ENCODE measurements at regions not wholly inside any gene's neighbourhood (a gene's known extent, or its start where the extent isn't known, plus 50 kb on each side); places are given as distances from the start of the nearest gene placed in this dataset.
A peak's percentile ranks its signal among the peaks of the same experiment; 100 is the strongest.

- Histone ChIP-seq H3K27me3 (ENCODE audit: low read length) (no peaks in the 10 kb centered on the region), H3K9me3 (ENCODE audit: low read length) (no peaks in the 10 kb centered on the region), H2AFZ (ENCODE audit: low read length) (no peak overlapping the region), H3K4me3 (ENCODE audit: low read length) (no peak overlapping the region), H4K20me1 (ENCODE audit: low read length) (no peaks in the 10 kb centered on the region), H3K9me2 (replicated peaks; ENCODE audit: low read length) (no peaks in the 10 kb centered on the region), H3F3A (ENCODE audit: low read length, unreplicated experiment) (no peaks in the 10 kb centered on the region), H3K9ac (ENCODE audit: low read length) (no peak overlapping the region), H3K27ac (ENCODE audit: low read length) (no peak overlapping the region), H3K36me3 (ENCODE audit: low read depth, low read length) (no peaks in the 10 kb centered on the region), H3K4me2 (ENCODE audit: low read length) (no peak overlapping the region), H3K79me2 (ENCODE audit: low read length) (no peaks in the 10 kb centered on the region), H3K4me1 (ENCODE audit: insufficient read depth, low read length) (no peaks in the 10 kb centered on the region)
- no peak for TF ChIP-seq EZH2phosphoT487 (IDR thresholded peaks at IDR 0.05; ENCODE audit: borderline replicate concordance, low read length)
- TF ChIP-seq, protein P1, sequence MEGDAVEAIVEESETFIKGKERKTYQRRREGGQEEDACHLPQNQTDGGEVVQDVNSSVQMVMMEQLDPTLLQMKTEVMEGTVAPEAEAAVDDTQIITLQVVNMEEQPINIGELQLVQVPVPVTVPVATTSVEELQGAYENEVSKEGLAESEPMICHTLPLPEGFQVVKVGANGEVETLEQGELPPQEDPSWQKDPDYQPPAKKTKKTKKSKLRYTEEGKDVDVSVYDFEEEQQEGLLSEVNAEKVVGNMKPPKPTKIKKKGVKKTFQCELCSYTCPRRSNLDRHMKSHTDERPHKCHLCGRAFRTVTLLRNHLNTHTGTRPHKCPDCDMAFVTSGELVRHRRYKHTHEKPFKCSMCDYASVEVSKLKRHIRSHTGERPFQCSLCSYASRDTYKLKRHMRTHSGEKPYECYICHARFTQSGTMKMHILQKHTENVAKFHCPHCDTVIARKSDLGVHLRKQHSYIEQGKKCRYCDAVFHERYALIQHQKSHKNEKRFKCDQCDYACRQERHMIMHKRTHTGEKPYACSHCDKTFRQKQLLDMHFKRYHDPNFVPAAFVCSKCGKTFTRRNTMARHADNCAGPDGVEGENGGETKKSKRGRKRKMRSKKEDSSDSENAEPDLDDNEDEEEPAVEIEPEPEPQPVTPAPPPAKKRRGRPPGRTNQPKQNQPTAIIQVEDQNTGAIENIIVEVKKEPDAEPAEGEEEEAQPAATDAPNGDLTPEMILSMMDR (conservative IDR thresholded peaks at IDR 0.05; ENCODE audit: low read depth, low read length) = no peak
- DNase-seq (no peak), ATAC-seq (peak; percentile 37; the same call in 1 of the 2 replicates)
- BruUV-seq (replicated peaks) = no TSS peak
- intact Hi-C loops (cut with micrococcal nuclease) = no loop called here
- CTCF ChIA-PET = no interaction called here
- POLR2A ChIA-PET (ENCODE audit: unreplicated experiment) = no interaction called here
Observed at GRCh38 chr13:48859272-48860105, 116.2 kb upstream of the FNDC3A start.

- no peak overlapping the region for H3K4me3 ChIP-seq (ENCODE audit: low read length)
- no peaks in the 10 kb centered on the region for H3K79me2 ChIP-seq (ENCODE audit: low read length)
- no peaks in the 10 kb centered on the region for H3K4me1 ChIP-seq (ENCODE audit: insufficient read depth, low read length)
- H3K27me3 ChIP-seq (ENCODE audit: low read length) = no peaks in the 10 kb centered on the region
- no peaks in the 10 kb centered on the region for H3F3A ChIP-seq (ENCODE audit: low read length, unreplicated experiment)
- no peak overlapping the region for H3K27ac ChIP-seq (ENCODE audit: low read length)
- DNase-seq (no peak), ATAC-seq (no peak)
- TF ChIP-seq EZH2phosphoT487 (IDR thresholded peaks at IDR 0.05; ENCODE audit: borderline replicate concordance, low read length) = no peak
- BruUV-seq (replicated peaks) = no TSS peak
- no peak overlapping the region for H2AFZ ChIP-seq (ENCODE audit: low read length)
- no peak overlapping the region for H3K4me2 ChIP-seq (ENCODE audit: low read length)
- ChIA-PET POLR2A (ENCODE audit: unreplicated experiment) (no interaction called here), CTCF (interaction anchor here (0.7 kb wide), 1 partner anchor 250 kb away, joined by 6 read pairs; no protein-coding TSS in a partner anchor)
- no peaks in the 10 kb centered on the region for H4K20me1 ChIP-seq (ENCODE audit: low read length)
- H3K9ac ChIP-seq (ENCODE audit: low read length) = no peak overlapping the region
- no peaks in the 10 kb centered on the region for H3K9me2 ChIP-seq (replicated peaks; ENCODE audit: low read length)
- no peaks in the 10 kb centered on the region for H3K36me3 ChIP-seq (ENCODE audit: low read depth, low read length)
- no peaks in the 10 kb centered on the region for H3K9me3 ChIP-seq (ENCODE audit: low read length)
- intact Hi-C loops (cut with micrococcal nuclease) = no loop called here
Observed at GRCh38 chr13:48860364-48860763, 115.3 kb upstream of the FNDC3A start.

DNA sequence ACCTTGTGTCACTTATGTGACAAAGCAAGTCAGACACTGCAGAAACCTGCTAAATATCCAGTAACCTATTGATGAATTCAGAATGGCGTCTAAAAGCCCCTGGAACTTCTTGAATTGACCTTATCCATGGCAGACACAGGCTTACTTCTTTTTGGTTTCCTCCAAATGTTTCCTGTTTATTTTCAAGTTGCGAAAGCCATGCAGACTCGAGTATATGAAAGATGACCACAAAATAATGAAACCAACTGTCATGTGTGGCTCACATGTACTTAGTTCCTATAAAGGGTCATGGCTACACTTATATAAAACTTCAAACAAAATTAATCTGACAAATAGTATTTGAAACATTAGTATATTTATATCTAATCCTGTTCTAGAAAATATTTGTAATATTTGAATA is 113.1 kb upstream of the FNDC3A start:
- CTCF ChIA-PET = no interaction called here
- Histone ChIP-seq H2AFZ (ENCODE audit: low read length) (no peak overlapping the region), H3K4me3 (ENCODE audit: low read length) (no peak overlapping the region), H3K27me3 (ENCODE audit: low read length) (no peaks in the 10 kb centered on the region), H3F3A (ENCODE audit: low read length, unreplicated experiment) (no peaks in the 10 kb centered on the region), H3K79me2 (ENCODE audit: low read length) (no peaks in the 10 kb centered on the region), H3K36me3 (ENCODE audit: low read depth, low read length) (no peaks in the 10 kb centered on the region), H3K4me2 (ENCODE audit: low read length) (no peak overlapping the region), H3K9ac (ENCODE audit: low read length) (no peak overlapping the region), H3K9me3 (ENCODE audit: low read length) (no peaks in the 10 kb centered on the region), H4K20me1 (ENCODE audit: low read length) (no peaks in the 10 kb centered on the region), H3K4me1 (ENCODE audit: insufficient read depth, low read length) (no peaks in the 10 kb centered on the region), H3K9me2 (replicated peaks; ENCODE audit: low read length) (no peaks in the 10 kb centered on the region), H3K27ac (ENCODE audit: low read length) (no peak overlapping the region)
- intact Hi-C loops (cut with micrococcal nuclease) = no loop called here
- no TSS peak for BruUV-seq (replicated peaks)
- DNase-seq (no peak), ATAC-seq (no peak)
- POLR2A ChIA-PET (ENCODE audit: unreplicated experiment) = no interaction called here
- TF ChIP-seq, protein P1 (conservative IDR thresholded peaks at IDR 0.05; ENCODE audit: low read depth, low read length) = no peak
- TF ChIP-seq EZH2phosphoT487 (IDR thresholded peaks at IDR 0.05; ENCODE audit: borderline replicate concordance, low read length) (no peak), EZH2 (IDR thresholded peaks at IDR 0.05; ENCODE audit: low read length, unreplicated experiment) (no peak)
